ENCODE measurements at regions not wholly inside any gene's neighbourhood (a gene's known extent, or its start where the extent isn't known, plus 50 kb on each side); places are given as distances from the start of the nearest gene placed in this dataset.
"Not testable (repeated sequence)": the region's sequence is repeated elsewhere in the genome, so short reads cannot be mapped to it uniquely, and the experiment has no call there.

- in situ Hi-C loops (cut with HindIII; ENCODE audit: low pct_unique_long_range_greater_than_20kb, low sequenced_read_pairs), result no loop called here
- DNase-seq (ENCODE audit: low read depth, low spot score), result no peak
Measured at GRCh38 chr2:220708366-220708765, 863.7 kb downstream of the EPHA4 start.

GRCh38 chr2:220717283-220717682 is 854.8 kb downstream of the EPHA4 start:
- in situ Hi-C loops (cut with HindIII; ENCODE audit: low pct_unique_long_range_greater_than_20kb, low sequenced_read_pairs), result no loop called here
- no peak for DNase-seq (ENCODE audit: low read depth, low spot score)

- DNase-seq (ENCODE audit: low read depth, low spot score), result peak; percentile 22
Measured at GRCh38 chr2:220736778-220737177, 835.3 kb downstream of the EPHA4 start.

GRCh38 chr2:220743203-220743602 is 828.9 kb downstream of the EPHA4 start:
- in situ Hi-C loops (cut with HindIII; ENCODE audit: low pct_unique_long_range_greater_than_20kb, low sequenced_read_pairs), result no loop called here
- no peak for DNase-seq (ENCODE audit: low read depth, low spot score)

More at GRCh38 chr2:220736778-220737177, 835.3 kb downstream of the EPHA4 start:
- in situ Hi-C loops (cut with HindIII; ENCODE audit: low pct_unique_long_range_greater_than_20kb, low sequenced_read_pairs), result no loop called here

GRCh38 chr2:220744861-220745260 is 827.2 kb downstream of the EPHA4 start:
- DNase-seq (ENCODE audit: low read depth, low spot score), result no peak
- in situ Hi-C loops (cut with HindIII; ENCODE audit: low pct_unique_long_range_greater_than_20kb, low sequenced_read_pairs), result no loop called here

GRCh38 chr2:220745682-220746081 is 826.4 kb downstream of the EPHA4 start:
- in situ Hi-C loops (cut with HindIII; ENCODE audit: low pct_unique_long_range_greater_than_20kb, low sequenced_read_pairs), result no loop called here

GRCh38 chr2:220747736-220748135 is 824.4 kb downstream of the EPHA4 start:
- DNase-seq (ENCODE audit: low read depth, low spot score), result no peak
- in situ Hi-C loops (cut with HindIII; ENCODE audit: low pct_unique_long_range_greater_than_20kb, low sequenced_read_pairs), result no loop called here

More at GRCh38 chr2:220745682-220746081, 826.4 kb downstream of the EPHA4 start:
- DNase-seq (ENCODE audit: low read depth, low spot score), result no peak

- in situ Hi-C loops (cut with HindIII; ENCODE audit: low pct_unique_long_range_greater_than_20kb, low sequenced_read_pairs), result no loop called here
- no peak for DNase-seq (ENCODE audit: low read depth, low spot score)
Measured at GRCh38 chr2:220748875-220749479, 823.1 kb downstream of the EPHA4 start.

- in situ Hi-C loops (cut with HindIII; ENCODE audit: low pct_unique_long_range_greater_than_20kb, low sequenced_read_pairs), result no loop called here
- no peak for DNase-seq (ENCODE audit: low read depth, low spot score)
Measured at GRCh38 chr2:220753486-220753885, 818.6 kb downstream of the EPHA4 start.

- in situ Hi-C loops (cut with HindIII; ENCODE audit: low pct_unique_long_range_greater_than_20kb, low sequenced_read_pairs), result no loop called here
- DNase-seq (ENCODE audit: low read depth, low spot score), result no peak
Measured at GRCh38 chr2:220756653-220757052, 815.5 kb downstream of the EPHA4 start.

GRCh38 chr2:220758376-220758775 is 813.7 kb downstream of the EPHA4 start:
- DNase-seq (ENCODE audit: low read depth, low spot score); in situ Hi-C loops (cut with HindIII; ENCODE audit: low pct_unique_long_range_greater_than_20kb, low sequenced_read_pairs): not testable (repeated sequence)

GRCh38 chr2:220764171-220764570 is 807.9 kb downstream of the EPHA4 start:
- in situ Hi-C loops (cut with HindIII; ENCODE audit: low pct_unique_long_range_greater_than_20kb, low sequenced_read_pairs), result no loop called here
- no peak for DNase-seq (ENCODE audit: low read depth, low spot score)

GRCh38 chr2:220767591-220768255 is 804.4 kb downstream of the EPHA4 start:
- no peak for DNase-seq (ENCODE audit: low read depth, low spot score)
- in situ Hi-C loops (cut with HindIII; ENCODE audit: low pct_unique_long_range_greater_than_20kb, low sequenced_read_pairs), result no loop called here

- DNase-seq (ENCODE audit: low read depth, low spot score), result no peak
- in situ Hi-C loops (cut with HindIII; ENCODE audit: low pct_unique_long_range_greater_than_20kb, low sequenced_read_pairs), result no loop called here
Measured at GRCh38 chr2:220775856-220776488, 796.1 kb downstream of the EPHA4 start.

GRCh38 chr2:220779076-220779475 is 793.0 kb downstream of the EPHA4 start:
- DNase-seq (ENCODE audit: low read depth, low spot score); in situ Hi-C loops (cut with HindIII; ENCODE audit: low pct_unique_long_range_greater_than_20kb, low sequenced_read_pairs): not testable (repeated sequence)

- DNase-seq (ENCODE audit: low read depth, low spot score), result no peak
- in situ Hi-C loops (cut with HindIII; ENCODE audit: low pct_unique_long_range_greater_than_20kb, low sequenced_read_pairs), result no loop called here
Measured at GRCh38 chr2:220779511-220779910, 792.6 kb downstream of the EPHA4 start.

- peak; percentile 1 for DNase-seq (ENCODE audit: low read depth, low spot score)
- in situ Hi-C loops (cut with HindIII; ENCODE audit: low pct_unique_long_range_greater_than_20kb, low sequenced_read_pairs), result no loop called here
Measured at GRCh38 chr2:220779931-220780330, 792.2 kb downstream of the EPHA4 start.

- no peak for DNase-seq (ENCODE audit: low read depth, low spot score)
- in situ Hi-C loops (cut with HindIII; ENCODE audit: low pct_unique_long_range_greater_than_20kb, low sequenced_read_pairs), result no loop called here
Measured at GRCh38 chr2:220781622-220782241, 790.4 kb downstream of the EPHA4 start.
